ENCODE measurements at regions not wholly inside any gene's neighbourhood (a gene's known extent, or its start where the extent isn't known, plus 50 kb on each side); places are given as distances from the start of the nearest gene placed in this dataset.
"Not testable (repeated sequence)": the region's sequence is repeated elsewhere in the genome, so short reads cannot be mapped to it uniquely, and the experiment has no call there.

- no peaks in the 10 kb centered on the region for H3K27me3 ChIP-seq
- intact Hi-C loops (cut with DNase I; ENCODE audit: low total_unique reads): no loop called here
- no peaks in the 10 kb centered on the region for H3K9me3 ChIP-seq
- H3K27ac ChIP-seq: no peak overlapping the region
- DNase-seq: no peak
- H3K4me3 ChIP-seq: no peak overlapping the region
- no peaks in the 10 kb centered on the region for H3K4me1 ChIP-seq
- TF ChIP-seq POLR2A (IDR thresholded peaks at IDR 0.05) (no peak), POLR2AphosphoS5 (IDR thresholded peaks at IDR 0.05) (no peak), EP300 (IDR thresholded peaks at IDR 0.05) (no peak)
- TF ChIP-seq, protein P1, sequence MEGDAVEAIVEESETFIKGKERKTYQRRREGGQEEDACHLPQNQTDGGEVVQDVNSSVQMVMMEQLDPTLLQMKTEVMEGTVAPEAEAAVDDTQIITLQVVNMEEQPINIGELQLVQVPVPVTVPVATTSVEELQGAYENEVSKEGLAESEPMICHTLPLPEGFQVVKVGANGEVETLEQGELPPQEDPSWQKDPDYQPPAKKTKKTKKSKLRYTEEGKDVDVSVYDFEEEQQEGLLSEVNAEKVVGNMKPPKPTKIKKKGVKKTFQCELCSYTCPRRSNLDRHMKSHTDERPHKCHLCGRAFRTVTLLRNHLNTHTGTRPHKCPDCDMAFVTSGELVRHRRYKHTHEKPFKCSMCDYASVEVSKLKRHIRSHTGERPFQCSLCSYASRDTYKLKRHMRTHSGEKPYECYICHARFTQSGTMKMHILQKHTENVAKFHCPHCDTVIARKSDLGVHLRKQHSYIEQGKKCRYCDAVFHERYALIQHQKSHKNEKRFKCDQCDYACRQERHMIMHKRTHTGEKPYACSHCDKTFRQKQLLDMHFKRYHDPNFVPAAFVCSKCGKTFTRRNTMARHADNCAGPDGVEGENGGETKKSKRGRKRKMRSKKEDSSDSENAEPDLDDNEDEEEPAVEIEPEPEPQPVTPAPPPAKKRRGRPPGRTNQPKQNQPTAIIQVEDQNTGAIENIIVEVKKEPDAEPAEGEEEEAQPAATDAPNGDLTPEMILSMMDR (IDR thresholded peaks at IDR 0.05): no peak
- H3K36me3 ChIP-seq: no peaks in the 10 kb centered on the region
- 80 to 96% (median 88%) methylated on average over 1 of the region's 1 CpG for WGBS, 5 donors
Observed at GRCh38 chr6:169119669-169120068, 134.0 kb downstream of the THBS2 start.

- no peak overlapping the region for H3K4me3 ChIP-seq
- H3K4me1 ChIP-seq: no peaks in the 10 kb centered on the region
- WGBS, 5 donors: 82 to 89% (median 84%) methylated on average over 6 to 7 of the region's 7 CpGs
Observed at GRCh38 chr6:169118346-169118830, 135.3 kb downstream of the THBS2 start.

DNA sequence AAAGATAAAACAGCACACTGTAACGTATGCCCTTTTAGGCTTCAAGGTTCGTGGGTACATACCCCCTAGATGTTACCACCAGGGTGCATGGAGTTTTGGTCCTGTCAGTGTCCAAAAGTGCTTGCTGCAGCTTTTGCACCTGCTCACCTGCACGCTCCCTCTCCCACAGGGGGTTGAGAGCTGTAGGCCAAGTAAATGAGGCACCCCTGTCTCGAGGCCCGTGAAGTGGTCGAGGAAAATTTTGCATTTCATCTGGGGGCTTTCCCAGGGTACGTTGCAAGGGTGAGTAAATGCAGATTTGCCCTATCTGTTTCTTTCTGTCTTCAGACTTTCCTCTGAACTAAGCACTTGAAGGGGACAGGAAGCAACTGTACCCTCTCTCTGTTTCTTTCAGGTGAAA is 136.0 kb downstream of the THBS2 start:
- DNase-seq: no peak
- H3K4me1 ChIP-seq: no peaks in the 10 kb centered on the region
- H3K27me3 ChIP-seq: no peaks in the 10 kb centered on the region
- WGBS, 5 donors: 71 to 85% (median 81%) methylated on average over 7 of the region's 7 CpGs
- intact Hi-C loops (cut with DNase I; ENCODE audit: low total_unique reads): no loop called here
- no peaks in the 10 kb centered on the region for H3K36me3 ChIP-seq
- H3K9me3 ChIP-seq: no peaks in the 10 kb centered on the region
- H3K4me3 ChIP-seq: no peak overlapping the region
- TF ChIP-seq EP300 (IDR thresholded peaks at IDR 0.05) (no peak), POLR2A (IDR thresholded peaks at IDR 0.05) (no peak), POLR2AphosphoS5 (IDR thresholded peaks at IDR 0.05) (no peak)
- TF ChIP-seq, protein P1 (IDR thresholded peaks at IDR 0.05): no peak
- H3K27ac ChIP-seq: no peak overlapping the region

More at GRCh38 chr6:169118346-169118830, 135.3 kb downstream of the THBS2 start:
- Histone ChIP-seq H3K27ac (no peak overlapping the region), H3K27me3 (no peaks in the 10 kb centered on the region), H3K9me3 (no peaks in the 10 kb centered on the region), H3K36me3 (no peaks in the 10 kb centered on the region)
- intact Hi-C loops (cut with DNase I; ENCODE audit: low total_unique reads): no loop called here
- TF ChIP-seq POLR2A (IDR thresholded peaks at IDR 0.05) (no peak), POLR2AphosphoS5 (IDR thresholded peaks at IDR 0.05) (no peak), EP300 (IDR thresholded peaks at IDR 0.05) (no peak)
- TF ChIP-seq, protein P1 (IDR thresholded peaks at IDR 0.05): no peak
- DNase-seq: no peak

GRCh38 chr6:169115632-169116031 is 138.0 kb downstream of the THBS2 start:
- Histone ChIP-seq H3K4me1 (no peaks in the 10 kb centered on the region), H3K9me3 (no peaks in the 10 kb centered on the region), H3K27ac (no peak overlapping the region), H3K27me3 (no peaks in the 10 kb centered on the region), H3K4me3 (no peak overlapping the region), H3K36me3 (no peaks in the 10 kb centered on the region)
- intact Hi-C loops (cut with DNase I; ENCODE audit: low total_unique reads): no loop called here
- no peak for DNase-seq
- TF ChIP-seq POLR2A (IDR thresholded peaks at IDR 0.05) (no peak), EP300 (IDR thresholded peaks at IDR 0.05) (no peak), POLR2AphosphoS5 (IDR thresholded peaks at IDR 0.05) (no peak)
- TF ChIP-seq, protein P1 (IDR thresholded peaks at IDR 0.05): no peak
- 73 to 85% (median 79%) methylated on average over 3 of the region's 3 CpGs for WGBS, 5 donors

DNA sequence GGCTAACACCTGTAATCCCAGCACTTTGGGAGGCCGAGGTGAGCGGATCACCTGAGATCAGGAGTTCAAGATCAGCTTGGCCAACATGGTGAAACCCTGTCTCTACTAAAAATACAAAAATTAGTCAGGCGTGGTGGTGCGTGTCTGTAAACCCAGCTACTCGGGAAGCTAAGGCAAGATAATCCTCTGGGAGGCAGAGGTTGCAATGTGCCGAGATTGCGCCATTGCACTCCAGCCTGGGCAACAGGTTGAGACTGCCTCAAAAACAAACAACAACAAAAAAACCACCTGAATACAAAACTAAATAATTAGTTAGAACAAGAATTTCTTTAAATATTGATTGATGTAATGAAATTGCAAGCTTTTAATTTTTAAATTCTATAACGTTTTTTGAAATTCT is 139.0 kb downstream of the THBS2 start:
- H3K27me3 ChIP-seq; DNase-seq; H3K36me3 ChIP-seq; intact Hi-C loops (cut with DNase I; ENCODE audit: low total_unique reads); H3K27ac ChIP-seq; H3K4me1 ChIP-seq; H3K4me3 ChIP-seq; H3K9me3 ChIP-seq: not testable (repeated sequence)
- 78 to 88% (median 87%) methylated on average over 8 of the region's 8 CpGs for WGBS, 5 donors

All from stomach (tissue), 8 donors.